Muscle of arm (tissue), 1 donor: ENCODE measurements at regions not wholly inside any gene's neighbourhood (a gene's known extent, or its start where the extent isn't known, plus 50 kb on each side); places are given as distances from the start of the nearest gene placed in this dataset.

Source experiments
- DNase-seq: peaks from one replicate; pipeline ENCODE4 v3.0.0-alpha.2; 2013

DNA sequence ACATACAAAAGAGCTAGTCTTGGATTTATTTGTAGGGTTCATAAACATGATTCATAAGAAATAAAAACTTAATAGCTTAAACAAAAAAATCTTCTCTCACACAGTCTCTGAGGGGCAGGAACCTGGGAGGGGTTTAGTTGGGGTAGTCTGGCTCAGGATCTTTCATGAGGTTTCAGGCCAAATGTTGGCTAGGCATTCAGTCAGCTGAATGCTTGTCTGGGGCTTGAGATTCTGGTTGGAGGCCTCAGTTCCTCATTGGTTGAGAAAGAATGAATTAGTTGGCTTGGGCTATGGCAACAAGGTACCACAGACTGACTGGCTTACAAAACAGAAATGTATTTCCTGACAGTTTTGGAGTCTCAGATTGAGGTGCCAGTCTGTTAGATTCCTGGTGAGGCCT is 74.3 kb downstream of the ANKRD7 start:
- no peak for DNase-seq

DNA sequence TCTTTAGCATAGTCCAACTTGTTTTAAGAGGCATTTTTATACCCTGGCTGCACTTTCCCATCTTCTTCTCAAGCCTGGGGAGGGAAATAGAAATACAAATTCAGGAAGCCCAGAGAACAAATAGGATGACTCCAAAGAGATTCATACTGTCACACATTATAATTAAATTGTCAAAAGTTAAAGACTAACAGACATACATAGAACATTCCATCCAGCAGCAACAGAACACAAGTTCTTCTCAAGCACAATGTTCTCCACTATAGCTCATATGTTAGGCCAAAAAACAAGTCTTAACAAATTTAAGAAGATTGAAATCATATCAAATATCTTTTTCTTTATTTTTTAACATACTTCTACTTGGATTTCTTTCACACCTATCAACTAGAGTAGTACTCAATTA is 75.7 kb downstream of the ANKRD7 start:
- no peak for DNase-seq

DNA sequence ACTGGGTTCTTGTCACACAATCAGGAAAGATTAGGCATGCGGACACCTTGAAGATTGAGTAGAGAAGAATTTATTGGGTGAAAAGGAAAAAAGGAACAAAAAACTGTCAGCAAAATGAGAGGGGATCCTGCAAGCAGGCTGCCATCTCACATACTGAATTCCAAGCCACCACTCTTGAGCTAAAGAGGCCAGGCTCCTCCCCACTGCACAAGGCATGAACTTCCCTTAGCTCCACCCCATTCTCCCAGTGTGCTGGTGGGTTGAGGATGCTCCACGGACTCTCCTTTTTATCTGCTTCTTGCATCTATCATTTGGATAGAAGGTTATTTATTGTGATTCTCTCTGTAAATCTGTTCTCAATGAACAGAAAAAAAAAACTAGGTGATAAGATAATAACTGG is 79.6 kb downstream of the ANKRD7 start:
- DNase-seq: no peak

DNA sequence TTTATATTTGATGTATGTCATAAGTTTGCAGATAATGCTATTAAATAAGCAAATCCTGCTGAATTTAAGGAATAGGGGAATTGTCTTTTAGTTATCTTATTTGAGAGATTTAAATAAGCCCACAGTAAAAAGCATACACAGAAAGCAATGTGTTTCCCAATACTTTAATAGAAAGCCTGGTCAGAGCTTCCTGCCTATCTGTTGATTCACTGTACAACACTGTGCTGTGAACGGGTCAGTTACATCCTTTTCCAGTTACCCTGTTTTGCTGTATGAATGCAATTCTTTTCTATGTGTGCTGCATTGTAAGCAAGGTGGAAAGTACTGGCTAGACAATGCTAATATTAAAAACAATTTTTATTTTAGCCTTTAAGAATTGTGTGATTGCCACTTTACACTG is 81.2 kb downstream of the ANKRD7 start:
- no peak for DNase-seq

DNA sequence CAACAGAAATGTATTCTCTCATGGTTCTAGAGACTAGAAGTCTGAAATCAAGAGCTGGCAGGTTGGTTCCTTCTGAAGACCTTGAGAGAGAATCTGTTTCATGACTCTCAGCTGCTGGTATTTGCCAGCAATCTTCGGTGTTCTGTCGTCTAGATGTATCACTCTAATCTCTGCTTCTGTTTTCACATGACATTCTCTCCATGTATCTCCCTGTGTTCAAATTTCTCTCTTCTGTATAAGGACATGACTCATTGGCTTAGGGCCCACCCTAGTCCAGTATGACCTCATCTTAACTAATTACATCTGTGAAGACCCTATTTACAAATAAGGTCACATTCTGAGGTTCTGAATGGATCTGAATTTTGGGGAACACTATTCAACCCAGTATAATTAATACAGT is 82.3 kb downstream of the ANKRD7 start:
- DNase-seq: no peak

DNA sequence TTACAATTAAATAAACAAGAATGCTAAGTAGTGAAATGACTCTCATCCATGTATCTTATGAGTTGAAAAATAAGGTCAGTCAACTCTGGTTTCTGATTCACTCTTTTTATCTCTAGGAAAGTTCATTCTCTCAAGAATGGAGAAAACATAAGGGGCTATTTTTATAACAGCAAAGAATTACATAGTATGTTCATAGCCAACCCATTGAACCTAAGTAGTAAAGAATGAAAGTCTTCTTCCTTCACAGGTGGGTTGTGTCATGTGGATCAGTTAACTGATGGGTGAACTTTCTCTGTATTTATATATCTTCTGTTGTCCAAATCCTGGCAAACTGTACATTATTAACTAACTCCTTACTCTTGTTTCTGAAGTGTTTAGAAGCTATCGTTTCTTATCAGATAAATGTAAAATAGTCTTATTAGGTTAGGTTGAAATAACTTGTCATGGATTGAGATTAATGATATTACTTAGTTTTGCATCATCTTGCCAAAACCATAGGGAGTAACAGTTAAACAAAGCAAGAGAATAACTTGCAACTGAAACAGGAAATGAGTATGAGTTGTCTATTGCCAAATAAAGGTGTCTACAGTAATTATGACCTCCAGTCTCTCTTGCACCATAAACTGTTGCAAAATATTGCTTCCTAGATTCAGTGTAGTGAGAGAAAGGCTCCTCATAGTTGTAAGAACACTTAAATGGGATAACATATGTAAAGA is 86.8 kb downstream of the ANKRD7 start:
- DNase-seq: no peak

DNA sequence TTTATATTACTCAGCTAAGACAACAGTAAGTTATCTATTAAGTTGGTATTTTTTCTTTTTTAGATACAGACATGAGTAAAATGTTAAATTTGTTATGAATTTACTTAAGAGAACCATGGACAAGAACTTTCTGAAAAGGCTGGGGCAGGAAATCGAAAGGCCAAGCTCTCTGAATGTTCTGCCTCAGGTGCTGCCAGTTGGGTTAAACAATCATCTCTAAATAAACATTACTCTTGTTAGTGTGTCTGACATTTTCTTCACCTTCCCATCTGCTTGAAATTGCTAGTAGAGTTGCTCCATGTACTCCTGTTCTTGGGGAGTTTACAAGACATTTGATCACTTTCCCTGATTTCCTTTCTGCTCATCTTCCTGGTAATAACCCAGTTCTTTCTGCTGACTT is 87.5 kb downstream of the ANKRD7 start:
- no peak for DNase-seq

DNA sequence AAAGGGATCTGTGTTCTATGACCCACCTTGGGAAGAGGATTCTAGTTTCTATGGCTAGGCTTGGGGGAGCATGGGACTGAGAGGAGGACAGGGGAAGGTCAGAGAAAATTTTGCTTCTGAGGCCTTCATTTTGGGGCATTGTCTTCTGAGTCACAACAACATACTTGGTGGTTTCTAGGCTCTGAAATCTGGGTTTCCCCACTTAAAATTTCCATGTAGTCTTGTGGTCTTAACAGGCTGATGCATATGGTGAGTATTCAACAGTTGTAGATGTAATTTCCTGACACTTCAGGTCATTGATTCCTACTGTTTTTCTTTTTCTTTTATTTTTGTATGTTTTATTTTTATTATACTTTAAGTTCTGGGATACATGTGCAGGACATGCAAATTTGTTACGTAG is 88.5 kb downstream of the ANKRD7 start:
- no peak for DNase-seq

DNA sequence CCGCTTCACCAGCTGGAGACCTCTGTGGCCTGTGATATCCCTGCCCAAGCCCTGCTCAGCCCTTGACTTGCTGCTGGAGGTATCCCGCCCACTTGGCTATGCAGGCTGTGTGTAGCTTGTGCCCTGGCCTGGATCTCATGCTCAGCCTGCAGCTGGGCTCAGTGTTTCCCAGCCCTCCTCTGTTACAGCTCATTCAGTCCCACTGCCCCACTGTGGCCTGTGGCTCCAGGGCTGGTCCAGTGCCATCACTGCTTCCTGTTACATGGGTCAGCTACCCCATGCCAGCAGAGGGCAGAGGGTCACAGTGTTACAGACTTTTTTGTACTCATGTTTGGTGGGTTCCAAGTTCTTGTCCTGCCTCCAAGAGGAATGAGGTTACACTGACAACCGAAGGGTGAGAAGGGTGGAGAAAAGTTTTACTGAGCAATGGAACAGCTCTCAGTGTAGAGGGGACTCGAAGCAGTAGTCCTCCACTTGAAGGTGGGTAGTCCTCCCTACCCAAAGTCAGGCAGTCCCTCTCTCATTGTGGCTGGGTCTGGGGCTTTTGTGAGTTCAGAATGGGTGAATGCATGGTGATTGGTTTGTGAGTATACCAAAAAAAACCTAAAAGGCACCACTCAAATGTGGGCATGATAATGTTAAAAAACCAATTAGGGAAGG is 100.4 kb downstream of the ANKRD7 start:
- no peak for DNase-seq

DNA sequence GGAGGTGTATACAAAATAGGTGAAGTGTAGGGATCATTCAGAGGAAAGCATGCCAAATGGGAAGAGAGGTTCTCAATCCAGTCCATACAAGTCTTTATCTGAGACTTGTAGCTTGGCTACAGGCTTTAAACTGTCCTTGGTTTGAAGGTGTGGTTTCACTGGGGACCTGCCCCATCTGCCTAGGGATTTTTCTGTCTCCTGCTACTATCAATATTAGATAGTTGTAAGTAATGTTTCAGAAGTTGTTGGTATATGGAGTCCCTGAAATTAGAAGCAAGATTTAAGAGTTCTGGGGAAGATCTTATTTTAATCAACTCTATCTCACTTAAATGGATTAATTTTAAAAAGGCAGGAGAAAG is 100.9 kb downstream of the ANKRD7 start:
- no peak for DNase-seq

DNA sequence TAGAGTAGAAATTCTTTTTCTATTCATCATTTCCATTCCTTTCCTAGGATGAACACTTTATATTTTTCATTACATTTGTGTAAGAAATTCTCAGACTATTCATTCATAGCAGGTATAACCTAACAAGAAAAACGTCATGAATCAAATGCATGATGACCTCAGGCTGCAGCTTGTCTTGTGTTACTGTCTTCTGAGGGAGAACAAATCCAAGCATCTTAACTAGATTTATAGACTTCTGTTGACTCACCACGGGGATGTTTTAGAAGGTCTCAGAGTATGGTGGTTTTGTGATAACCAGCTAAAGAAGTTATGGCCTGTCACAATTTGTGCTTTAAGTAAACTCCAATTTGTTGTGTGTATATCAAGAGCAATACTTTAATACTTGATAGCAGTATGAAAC is 102.7 kb downstream of the ANKRD7 start:
- no peak for DNase-seq

DNA sequence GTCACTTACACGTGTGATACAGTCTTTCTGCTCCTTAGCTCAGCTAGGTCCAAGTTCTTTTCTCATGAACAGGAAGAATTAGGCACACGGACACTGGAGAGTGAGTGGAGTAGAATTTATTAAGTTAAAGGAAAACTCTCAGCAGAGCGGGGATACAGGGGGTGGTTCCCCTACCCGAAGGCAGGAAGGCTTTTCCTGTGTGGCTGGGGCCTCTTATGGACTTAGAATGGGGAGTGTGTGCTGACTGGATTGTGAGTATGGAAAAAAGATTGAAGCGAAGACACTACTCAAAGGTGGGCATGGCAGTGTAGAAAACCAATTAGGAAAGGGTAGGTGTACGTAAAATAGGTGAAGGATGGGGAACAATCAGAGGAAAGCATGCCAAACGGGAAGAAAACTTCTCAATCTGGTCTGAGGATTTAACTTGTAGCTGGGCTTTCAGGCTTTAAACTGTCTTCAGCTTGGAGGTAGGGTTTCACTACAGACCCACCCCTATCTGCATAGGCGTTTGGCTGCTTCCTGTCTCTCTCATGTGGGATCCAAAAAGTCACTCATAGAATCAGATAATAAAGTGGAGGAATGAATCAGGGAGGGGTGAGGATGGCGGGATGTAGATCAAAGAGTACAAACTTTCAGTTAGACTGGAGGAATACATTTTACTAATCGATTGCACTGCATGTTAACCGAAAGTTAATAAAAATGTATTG is 104.2 kb downstream of the ANKRD7 start:
- no peak for DNase-seq

DNA sequence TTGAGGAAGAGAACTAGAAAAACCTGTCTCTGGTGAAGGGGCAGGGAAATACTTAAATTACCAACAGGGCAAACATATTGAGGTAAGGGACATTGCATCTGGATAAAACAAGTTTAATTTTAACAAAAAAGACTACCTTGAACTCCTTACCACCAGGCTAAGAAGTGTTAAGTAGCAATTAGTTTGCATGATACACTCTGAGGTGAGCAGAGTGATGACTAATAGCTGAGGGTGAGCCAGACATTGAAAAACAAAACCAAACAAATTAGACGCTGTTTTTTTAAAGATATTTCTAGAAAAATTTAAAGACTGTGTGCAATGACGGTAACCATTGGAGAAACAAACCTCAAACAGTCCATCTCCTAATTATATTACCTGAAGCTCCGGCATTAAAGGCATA is 105.9 kb downstream of the ANKRD7 start:
- DNase-seq: no peak

DNA sequence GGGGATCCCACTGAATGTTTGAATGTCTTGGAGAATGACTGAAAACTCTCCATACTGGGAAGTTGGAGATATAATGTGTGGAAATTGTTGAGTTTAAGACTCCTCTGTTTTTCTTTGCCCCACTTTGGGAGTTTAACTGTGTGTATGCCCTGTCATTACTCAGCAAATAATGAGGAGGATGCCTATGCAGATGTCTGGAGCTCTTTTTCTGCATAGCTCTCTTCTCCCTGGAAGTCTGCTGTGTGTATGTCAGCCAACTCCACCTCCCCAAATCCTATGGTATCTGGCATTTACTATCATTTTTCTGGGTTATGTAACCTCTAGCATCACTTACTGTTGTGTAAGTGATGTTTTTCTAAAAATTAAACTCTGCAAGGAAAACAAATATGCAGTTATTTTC is 122.2 kb downstream of the ANKRD7 start:
- no peak for DNase-seq

DNA sequence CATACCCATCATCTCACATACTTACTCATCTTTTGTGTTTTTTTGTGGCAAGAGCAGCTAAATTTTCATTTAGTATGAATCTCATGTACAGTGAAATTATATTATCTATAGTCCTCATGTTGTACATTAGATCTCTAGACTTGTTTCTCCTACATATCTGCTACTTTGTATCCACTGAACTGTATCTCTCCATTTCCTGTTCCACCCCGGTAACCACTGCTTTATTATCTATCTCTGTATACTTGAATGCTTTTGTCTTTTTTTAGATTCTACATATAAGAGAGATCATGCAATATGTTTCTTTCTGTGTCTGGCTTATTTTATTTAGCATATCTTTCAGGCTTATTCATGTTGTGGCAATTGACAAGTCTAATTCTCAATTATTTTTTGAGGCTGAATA is 125.1 kb downstream of the ANKRD7 start:
- no peak for DNase-seq

DNA sequence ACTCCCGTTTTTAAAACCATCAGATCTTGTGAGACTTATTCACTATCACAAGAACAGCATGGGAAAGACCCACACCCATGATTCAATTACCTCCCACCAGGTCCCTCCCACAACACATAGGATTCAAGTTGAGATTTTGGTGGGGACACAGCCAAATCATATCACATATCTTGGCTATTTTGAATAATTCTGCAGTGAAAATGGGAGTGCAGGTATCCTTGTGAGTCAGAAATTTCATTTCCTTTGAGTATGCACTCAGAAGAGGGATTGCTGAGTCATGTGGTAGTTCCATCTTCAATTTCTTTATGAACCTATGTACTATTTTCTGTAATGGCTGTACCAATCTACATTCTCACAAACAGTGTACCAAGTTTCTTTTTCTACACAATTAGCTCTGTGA is 125.8 kb downstream of the ANKRD7 start:
- no peak for DNase-seq

DNA sequence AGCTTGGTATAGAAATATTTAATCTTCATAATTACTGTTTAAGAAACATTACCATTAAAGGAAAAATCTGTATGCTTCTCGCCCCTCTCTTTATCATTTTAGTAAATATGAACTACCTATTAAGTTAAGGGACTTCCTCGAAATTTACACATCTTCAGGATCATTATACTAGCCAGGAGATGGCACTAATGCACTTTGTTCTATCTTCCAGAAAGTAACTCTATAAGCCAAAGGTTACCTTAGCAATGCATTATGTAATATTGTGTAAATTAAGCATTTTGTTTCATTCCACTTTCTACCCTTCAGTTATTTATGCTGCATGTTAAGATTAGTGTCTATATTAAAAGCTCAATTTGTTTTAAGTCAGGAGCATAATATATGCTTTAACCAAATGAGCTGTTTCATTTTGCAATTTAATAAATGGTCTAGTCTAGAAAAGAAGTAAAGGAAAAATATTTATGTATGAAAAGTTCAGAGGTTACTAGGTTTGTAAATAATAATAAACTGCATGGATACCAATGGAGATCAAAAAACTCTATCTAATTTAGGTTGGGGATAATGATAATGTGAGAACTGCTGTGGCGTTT is 128.5 kb downstream of the ANKRD7 start:
- DNase-seq: no peak

DNA sequence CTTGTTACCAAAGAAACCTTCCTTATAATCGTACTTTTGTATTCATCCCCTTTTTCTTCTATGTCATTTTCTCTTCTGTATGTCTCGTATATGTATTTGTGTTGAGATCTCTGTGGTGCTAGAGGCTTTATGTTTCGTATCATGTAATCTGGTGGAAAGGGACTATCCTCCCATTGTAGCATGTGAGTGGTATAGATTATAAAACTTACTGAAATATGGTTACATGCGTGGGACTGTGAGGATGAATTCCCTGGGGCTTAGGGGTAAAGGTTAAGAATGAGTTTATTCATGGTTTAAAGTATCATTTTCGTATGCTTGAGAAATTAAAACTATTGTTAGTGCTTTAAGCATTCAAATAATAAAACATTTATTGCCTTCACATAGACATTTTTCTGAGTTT is 141.9 kb downstream of the ANKRD7 start:
- no peak for DNase-seq

DNA sequence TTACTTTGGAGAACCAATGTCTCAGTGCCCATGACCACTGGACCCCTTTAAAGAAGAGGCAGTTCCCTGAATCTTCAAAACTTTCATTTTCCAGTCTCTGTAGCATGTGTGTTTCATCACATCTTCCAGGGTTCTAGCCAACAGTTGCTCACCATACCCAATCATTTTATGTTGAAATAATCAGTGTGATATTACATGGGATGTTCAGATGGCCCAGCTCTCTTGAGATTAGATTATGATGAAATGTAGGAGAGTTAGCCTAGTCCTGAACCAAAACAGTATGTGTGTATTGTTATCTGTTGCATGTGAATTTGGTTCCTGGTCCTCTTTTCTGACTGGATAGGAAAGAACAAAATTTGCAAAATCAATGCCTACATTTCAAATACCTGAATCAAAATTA is 144.5 kb downstream of the ANKRD7 start:
- DNase-seq: no peak

DNA sequence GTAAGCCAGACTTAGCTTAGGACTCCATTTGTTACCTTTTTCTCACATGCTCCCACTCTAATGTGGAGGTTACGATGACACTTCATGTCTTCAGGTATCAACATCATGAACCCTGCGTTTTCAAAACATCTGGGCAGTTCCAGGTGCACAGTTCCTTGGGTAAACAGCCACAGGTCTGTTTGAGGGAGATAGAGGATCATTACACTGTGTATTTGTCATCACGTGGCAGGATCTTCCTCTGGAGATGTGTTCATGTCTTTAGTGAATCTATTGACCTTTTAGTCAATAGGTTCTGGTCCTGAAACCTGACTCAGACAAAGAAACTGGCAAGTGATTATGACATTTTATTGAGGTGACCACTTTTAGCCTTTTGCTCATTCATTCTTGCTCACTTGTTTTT is 145.5 kb downstream of the ANKRD7 start:
- no peak for DNase-seq

DNA sequence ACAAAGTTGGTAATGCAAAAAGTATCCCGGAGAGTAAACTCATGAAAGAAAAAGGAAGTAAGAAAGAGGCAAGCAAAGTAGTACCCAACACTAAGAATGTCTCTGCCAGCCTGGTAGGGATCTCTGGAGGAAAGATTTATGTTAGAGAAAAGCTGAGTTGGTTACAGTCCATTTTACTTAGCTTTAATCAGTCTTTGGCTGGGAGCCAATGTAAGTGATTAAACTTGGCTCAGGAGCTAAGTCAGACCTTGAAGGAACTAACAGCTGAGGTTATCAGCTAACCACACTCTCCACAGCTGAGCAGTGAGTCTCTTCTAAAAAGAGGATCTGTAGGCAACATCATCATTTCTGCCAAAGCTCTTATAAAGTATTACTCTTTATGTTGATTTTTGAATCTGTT is 148.0 kb downstream of the ANKRD7 start:
- no peak for DNase-seq

DNA sequence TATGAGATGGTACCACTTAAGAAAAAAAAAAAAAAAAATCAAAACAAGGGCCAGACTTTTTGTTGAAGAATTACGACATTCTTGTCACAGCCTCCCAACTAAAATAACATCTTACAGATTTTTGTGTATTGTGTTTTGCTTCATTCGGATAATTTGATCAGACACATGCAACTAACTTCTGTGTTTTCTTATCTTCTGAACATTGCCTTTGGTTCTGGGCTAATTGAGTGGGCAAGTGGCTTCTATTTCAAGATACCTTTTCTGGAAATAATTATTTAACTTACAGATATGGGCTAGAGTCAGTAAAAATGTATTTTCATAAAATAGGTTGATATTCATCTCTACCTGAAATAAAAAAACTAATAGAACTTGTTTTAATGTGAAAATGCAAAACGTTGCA is 165.1 kb downstream of the ANKRD7 start:
- DNase-seq: no peak

DNA sequence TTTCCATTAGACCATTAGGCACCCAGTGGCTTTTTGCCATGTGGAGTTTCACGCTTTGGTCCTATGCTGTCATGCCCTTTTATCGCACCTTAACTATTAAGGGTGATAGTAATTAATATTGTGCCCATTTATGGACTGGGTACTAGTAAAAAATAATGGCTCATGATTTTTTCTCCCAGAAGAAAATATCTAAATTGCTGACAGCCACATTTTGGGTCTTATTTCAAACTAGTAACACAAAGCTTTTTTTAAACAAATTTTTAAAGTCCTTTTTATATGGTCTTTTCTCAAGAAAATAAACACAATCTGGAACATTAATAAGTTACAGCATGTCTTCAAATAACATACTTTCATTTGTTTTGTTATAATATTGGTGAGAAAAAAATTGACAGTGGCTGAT is 179.7 kb downstream of the ANKRD7 start:
- no peak for DNase-seq
